Activated effector memory CD4-positive, alpha-beta T cell treated with Interleukin-2 at 50 U/mL for 16 hours (primary cell): ENCODE measurements at regions not wholly inside any gene's neighbourhood (a gene's known extent, or its start where the extent isn't known, plus 50 kb on each side); places are given as distances from the start of the nearest gene placed in this dataset.

Experiments
- DNase-seq: peaks from one replicate; pipeline ENCODE4 v3.0.0-alpha.2; 2020

GRCh38 chr4:19987746-19988145 is 264.0 kb upstream of the SLIT2 start:
- DNase-seq: no peak

GRCh38 chr4:19983072-19983471 is 268.6 kb upstream of the SLIT2 start:
- no peak for DNase-seq

- DNase-seq: no peak
These were observed 269.1 kb upstream of the SLIT2 start for GRCh38 chr4:19982556-19982955.

- DNase-seq: no peak
These were observed 279.9 kb upstream of the SLIT2 start for GRCh38 chr4:19971829-19972228.

GRCh38 chr4:19969492-19969891 is 282.2 kb upstream of the SLIT2 start:
- no peak for DNase-seq

- no peak for DNase-seq
These were observed 290.6 kb upstream of the SLIT2 start for GRCh38 chr4:19961091-19961490.

GRCh38 chr4:19958848-19959247 is 292.9 kb upstream of the SLIT2 start:
- DNase-seq: no peak

- no peak for DNase-seq
These were observed 304.4 kb upstream of the SLIT2 start for GRCh38 chr4:19947349-19947748.

- no peak for DNase-seq
These were observed 305.7 kb upstream of the SLIT2 start for GRCh38 chr4:19945979-19946380.

GRCh38 chr4:19945501-19945900 is 306.2 kb upstream of the SLIT2 start:
- no peak for DNase-seq

- DNase-seq: no peak
These were observed 306.9 kb upstream of the SLIT2 start for GRCh38 chr4:19944806-19945205.

GRCh38 chr4:19944251-19944650 is 307.5 kb upstream of the SLIT2 start:
- DNase-seq: no peak

GRCh38 chr4:19941434-19941833 is 310.3 kb upstream of the SLIT2 start:
- DNase-seq: no peak

- no peak for DNase-seq
These were observed 310.8 kb upstream of the SLIT2 start for GRCh38 chr4:19940861-19941260.

- DNase-seq: no peak
These were observed 315.2 kb upstream of the SLIT2 start for GRCh38 chr4:19936476-19936875.

GRCh38 chr4:19930742-19931141 is 321.0 kb upstream of the SLIT2 start:
- DNase-seq: no peak

- no peak for DNase-seq
These were observed 324.3 kb upstream of the SLIT2 start for GRCh38 chr4:19927381-19927780.

- DNase-seq: no peak
These were observed 326.2 kb upstream of the SLIT2 start for GRCh38 chr4:19925516-19925915.

- DNase-seq: no peak
These were observed 326.9 kb upstream of the SLIT2 start for GRCh38 chr4:19924761-19925160.

GRCh38 chr4:19915276-19915675 is 336.4 kb upstream of the SLIT2 start:
- no peak for DNase-seq

- DNase-seq: no peak
These were observed 338.1 kb upstream of the SLIT2 start for GRCh38 chr4:19913650-19914049.

GRCh38 chr4:19910861-19911525 is 340.7 kb upstream of the SLIT2 start:
- DNase-seq: no peak

GRCh38 chr4:19905024-19905423 is 346.7 kb upstream of the SLIT2 start:
- no peak for DNase-seq

- no peak for DNase-seq
These were observed 363.1 kb upstream of the SLIT2 start for GRCh38 chr4:19888587-19888986.

- no peak for DNase-seq
These were observed 367.9 kb upstream of the SLIT2 start for GRCh38 chr4:19883841-19884240.

- DNase-seq: no peak
These were observed 371.5 kb upstream of the SLIT2 start for GRCh38 chr4:19880206-19880605.
